Bronchial epithelial cell (primary cell): ENCODE measurements at regions not wholly inside any gene's neighbourhood (a gene's known extent, or its start where the extent isn't known, plus 50 kb on each side); places are given as distances from the start of the nearest gene placed in this dataset.
A peak's percentile ranks its signal among the peaks of the same experiment; 100 is the strongest.

Experiments
- DNase-seq: peaks from one replicate; pipeline ENCODE4 v3.0.0-alpha.2; 2010; ENCODE audit warnings: low read depth
- FAIRE-seq: peaks from 2 replicates; lab custom pipeline; 2011; peaks lifted over from hg19 to GRCh38; lab: Jason Lieb, UNC
- H3K27me3 ChIP-seq: 2 replicates; pipeline ENCODE4 v1.5.1; 2011; ENCODE audit warnings: low read length; ENCODE audit not compliant: control insufficient read depth, insufficient read depth
- H3K36me3 ChIP-seq: 2 replicates; pipeline ENCODE4 v1.5.1; 2011; ENCODE audit warnings: low read length; ENCODE audit not compliant: control insufficient read depth, insufficient read depth
- H3K4me3 ChIP-seq: 2 replicates; pipeline ENCODE4 v1.5.1; 2011; ENCODE audit warnings: mild to moderate bottlenecking, low read depth, low read length, control low read depth
- TF ChIP-seq, protein P1 (sequence below): IDR thresholded peaks from 2 replicates; pipeline ENCODE4 v1.5.1; 2011; ENCODE audit warnings: mild to moderate bottlenecking, moderate library complexity, low read length, control low read depth, inconsistent platforms; ENCODE audit not compliant: insufficient read depth, severe bottlenecking

DNA sequence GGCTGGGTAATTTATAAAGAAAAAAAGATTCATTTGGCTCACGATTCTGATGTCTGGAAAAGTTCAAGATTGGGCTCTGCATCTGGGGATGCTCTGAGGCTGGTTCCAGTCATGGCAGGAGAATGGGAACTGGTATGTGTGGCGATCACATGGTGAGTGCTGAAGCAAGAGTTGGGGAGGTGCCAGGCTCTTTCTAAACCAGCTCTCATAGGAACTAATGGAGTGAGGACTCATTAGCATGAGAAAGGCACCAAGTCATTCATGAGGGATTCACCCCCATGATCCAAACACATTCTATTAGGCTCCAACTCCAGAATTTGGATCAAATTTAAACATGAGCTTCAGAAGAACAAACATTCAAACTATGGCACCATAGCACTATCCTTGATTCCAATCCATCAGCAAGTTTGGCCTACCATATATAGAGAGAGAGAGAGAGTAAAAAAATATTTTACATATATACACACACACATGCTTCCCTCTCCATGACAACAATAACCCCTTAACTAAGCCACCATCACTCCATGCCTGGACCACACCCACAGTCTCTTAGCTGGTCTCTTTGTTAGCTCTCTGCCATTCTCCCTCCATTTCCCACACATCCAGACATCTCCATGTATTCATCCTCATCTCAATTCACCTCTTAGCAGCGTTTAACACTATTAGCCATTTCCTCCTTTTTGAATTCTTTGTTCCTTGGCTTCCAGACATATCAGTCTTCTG lies 57.9 kb downstream of the NPY start:
- DNase-seq (peak; percentile 18), FAIRE-seq (no peak)
- TF ChIP-seq, protein P1, sequence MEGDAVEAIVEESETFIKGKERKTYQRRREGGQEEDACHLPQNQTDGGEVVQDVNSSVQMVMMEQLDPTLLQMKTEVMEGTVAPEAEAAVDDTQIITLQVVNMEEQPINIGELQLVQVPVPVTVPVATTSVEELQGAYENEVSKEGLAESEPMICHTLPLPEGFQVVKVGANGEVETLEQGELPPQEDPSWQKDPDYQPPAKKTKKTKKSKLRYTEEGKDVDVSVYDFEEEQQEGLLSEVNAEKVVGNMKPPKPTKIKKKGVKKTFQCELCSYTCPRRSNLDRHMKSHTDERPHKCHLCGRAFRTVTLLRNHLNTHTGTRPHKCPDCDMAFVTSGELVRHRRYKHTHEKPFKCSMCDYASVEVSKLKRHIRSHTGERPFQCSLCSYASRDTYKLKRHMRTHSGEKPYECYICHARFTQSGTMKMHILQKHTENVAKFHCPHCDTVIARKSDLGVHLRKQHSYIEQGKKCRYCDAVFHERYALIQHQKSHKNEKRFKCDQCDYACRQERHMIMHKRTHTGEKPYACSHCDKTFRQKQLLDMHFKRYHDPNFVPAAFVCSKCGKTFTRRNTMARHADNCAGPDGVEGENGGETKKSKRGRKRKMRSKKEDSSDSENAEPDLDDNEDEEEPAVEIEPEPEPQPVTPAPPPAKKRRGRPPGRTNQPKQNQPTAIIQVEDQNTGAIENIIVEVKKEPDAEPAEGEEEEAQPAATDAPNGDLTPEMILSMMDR: no peak
- Histone ChIP-seq H3K36me3 (no peaks in the 10 kb centered on the region), H3K4me3 (no peak overlapping the region), H3K27me3 (no peaks in the 10 kb centered on the region)

DNA sequence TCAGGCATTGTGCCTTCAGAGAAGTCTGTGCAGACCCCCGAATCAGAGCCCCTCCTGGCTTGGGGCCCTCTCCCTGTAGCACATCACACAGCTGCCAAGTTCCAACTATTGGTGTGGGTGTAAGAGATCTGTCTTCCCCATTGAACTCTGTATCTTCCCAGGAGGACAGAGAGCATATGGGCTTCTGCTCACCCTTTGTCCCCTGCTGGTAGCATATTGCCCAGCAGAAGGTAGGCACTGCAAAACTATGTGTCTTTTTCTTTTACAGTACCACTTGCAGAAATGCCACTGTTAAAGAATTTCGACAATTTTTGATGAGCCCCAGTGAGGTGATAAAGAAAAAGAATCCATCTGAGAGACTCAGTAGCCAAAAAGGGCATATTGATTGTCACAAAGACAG lies 59.6 kb downstream of the NPY start:
- DNase-seq: no peak
- TF ChIP-seq, protein P1: no peak
- FAIRE-seq: no peak
- Histone ChIP-seq H3K27me3 (no peaks in the 10 kb centered on the region), H3K36me3 (no peaks in the 10 kb centered on the region), H3K4me3 (no peak overlapping the region)

DNA sequence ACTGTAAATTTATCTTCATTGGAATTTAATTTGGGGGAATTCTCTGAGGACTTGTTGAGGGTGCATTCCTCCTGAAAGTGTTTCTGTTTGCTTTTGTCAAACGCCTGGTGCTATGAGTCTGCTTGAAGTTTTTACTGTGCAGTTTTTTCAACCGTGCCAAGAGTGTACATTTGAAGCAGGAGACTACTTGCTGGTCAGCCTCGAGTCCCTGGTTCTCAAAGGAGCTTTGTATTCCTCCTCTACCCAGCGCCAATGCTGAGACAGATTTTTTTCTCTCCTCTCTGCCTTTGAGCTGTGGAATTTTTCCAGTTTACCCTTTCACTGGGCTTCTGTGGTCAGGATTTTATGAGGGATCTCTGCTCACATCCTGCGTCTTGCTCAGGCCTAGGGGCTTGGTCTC lies 62.1 kb downstream of the NPY start:
- H3K27me3 ChIP-seq: no peaks in the 10 kb centered on the region
- H3K4me3 ChIP-seq: no peak overlapping the region
- no peak for FAIRE-seq
- H3K36me3 ChIP-seq: no peaks in the 10 kb centered on the region
- no peak for DNase-seq
- TF ChIP-seq, protein P1: no peak

DNA sequence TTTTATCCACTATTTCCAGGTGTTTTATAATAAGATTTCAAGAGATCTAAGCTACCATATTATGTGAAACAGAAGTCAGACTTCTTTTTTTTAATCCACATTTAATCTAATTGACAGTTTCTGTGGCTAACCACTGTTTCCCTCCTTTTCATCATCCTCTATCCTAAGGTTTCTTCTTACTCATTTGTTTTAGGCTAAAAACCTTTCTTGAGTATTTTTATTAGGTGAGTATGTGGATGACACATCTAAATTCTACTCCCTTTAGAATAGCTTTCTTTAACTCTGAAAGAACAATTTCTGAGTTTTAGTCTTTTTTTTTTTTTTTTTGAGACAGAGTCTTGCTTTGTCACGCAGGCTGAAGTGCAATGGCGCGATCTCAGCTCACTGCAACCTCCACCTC lies 62.7 kb downstream of the NPY start:
- FAIRE-seq (no peak), DNase-seq (no peak)
- Histone ChIP-seq H3K36me3 (no peaks in the 10 kb centered on the region), H3K27me3 (no peaks in the 10 kb centered on the region), H3K4me3 (no peak overlapping the region)
- TF ChIP-seq, protein P1: no peak

DNA sequence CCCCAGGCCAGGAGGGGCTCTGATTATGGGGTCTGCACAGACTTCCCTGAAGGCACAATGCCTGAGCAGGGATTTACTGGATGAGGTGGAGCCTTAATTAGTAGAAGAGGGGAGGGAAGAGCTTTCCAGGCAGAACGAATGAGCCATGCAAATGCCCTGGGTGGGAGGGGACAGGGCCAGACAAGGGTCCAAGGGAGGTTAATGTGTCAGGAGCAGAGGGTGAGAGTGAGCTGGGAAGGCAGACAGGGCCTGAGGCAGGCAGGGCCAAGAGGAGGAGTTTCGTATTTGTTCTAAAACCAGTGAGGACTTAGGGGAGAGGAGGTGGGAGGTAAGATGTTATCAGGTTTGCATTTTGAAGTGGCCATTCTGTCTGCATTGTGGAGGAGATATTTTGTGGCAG lies 65.3 kb downstream of the NPY start:
- H3K27me3 ChIP-seq: no peaks in the 10 kb centered on the region
- FAIRE-seq (no peak), DNase-seq (no peak)
- TF ChIP-seq, protein P1: no peak
- no peaks in the 10 kb centered on the region for H3K36me3 ChIP-seq
- H3K4me3 ChIP-seq: no peak overlapping the region

DNA sequence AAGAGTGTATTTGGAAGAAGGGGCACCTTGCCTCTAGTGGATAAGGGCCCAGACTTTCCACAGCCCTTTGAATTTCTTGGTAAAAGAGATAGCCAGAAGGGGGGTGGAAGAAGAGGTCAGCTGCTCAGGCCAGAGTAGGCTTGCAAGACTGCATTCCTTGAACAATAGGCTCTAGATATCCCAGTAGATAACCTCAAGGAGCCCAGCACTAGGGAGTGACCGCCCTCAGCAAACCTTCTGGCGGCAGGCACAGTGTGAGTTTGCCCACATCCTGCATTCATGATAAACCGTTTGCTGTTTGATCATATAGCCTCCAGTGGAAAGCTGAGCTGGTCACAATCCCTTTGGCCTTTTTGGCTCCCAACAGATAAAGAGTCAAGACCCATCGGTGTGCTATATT lies 70.5 kb downstream of the NPY start:
- FAIRE-seq (no peak), DNase-seq (no peak)
- no peaks in the 10 kb centered on the region for H3K36me3 ChIP-seq
- no peak overlapping the region for H3K4me3 ChIP-seq
- TF ChIP-seq, protein P1: no peak
- no peaks in the 10 kb centered on the region for H3K27me3 ChIP-seq
